IMR-90 (cell line): ENCODE measurements at regions not wholly inside any gene's neighbourhood (a gene's known extent, or its start where the extent isn't known, plus 50 kb on each side); places are given as distances from the start of the nearest gene placed in this dataset.

Source experiments
- ATAC-seq: fragments of 200-7000 bp; cut with Tn5 transposase; 2 replicates; pipeline ENCODE4 v1.9.1; 2020; ENCODE audit warnings: low read depth, mild to moderate bottlenecking, moderate library complexity
- BruUV-seq: library from RNA; stranded (reverse); fragments of 400-500 nt; replicated peaks from 2 replicates; lab custom pipeline; 2021; lab: Mats Ljungman, UMichigan
- CTCF ChIA-PET: fragments of 300-600 bp; formaldehyde crosslinking; extraction: SDS; loops from one replicate; lab custom pipeline; 2021; ENCODE audit warnings: antibody characterized with exemption; lab: Yijun Ruan, JAX
- POLR2A ChIA-PET: fragments of 300-600 bp; sonication (Branson Sonifier 250); formaldehyde crosslinking; loops from one replicate; lab custom pipeline; 2022; ENCODE audit warnings: antibody characterized with exemption; ENCODE audit not compliant: unreplicated experiment; lab: Charles Lee
- DNase-seq: peaks from one replicate; pipeline ENCODE4 v3.0.0; 2013
- H2AFZ ChIP-seq: replicated peaks from 2 replicates; pipeline ENCODE3; 2013; ENCODE audit warnings: low read length, mild to moderate bottlenecking; ENCODE audit not compliant: poor library complexity
- H2AK5ac ChIP-seq: 2 replicates; pipeline ENCODE4 v1.6.1; 2013; ENCODE audit warnings: low read depth, low read length, inconsistent platforms
- H2AK9ac ChIP-seq: replicated peaks from 2 replicates; pipeline ENCODE3; 2013; ENCODE audit warnings: mild to moderate bottlenecking, low read depth, low read length, moderate library complexity; ENCODE audit not compliant: poor library complexity
- H2BK120ac ChIP-seq: 2 replicates; pipeline ENCODE4 v1.6.1; 2013; ENCODE audit warnings: low read depth, low read length, inconsistent platforms
- H2BK15ac ChIP-seq: 3 replicates; pipeline ENCODE4 v1.6.1; 2013; ENCODE audit warnings: low read depth, low read length, inconsistent platforms
- H2BK20ac ChIP-seq: 2 replicates; pipeline ENCODE4 v1.6.1; 2013; ENCODE audit warnings: low read depth, mild to moderate bottlenecking, inconsistent platforms, low read length, moderate library complexity
- H2BK5ac ChIP-seq: 2 replicates; pipeline ENCODE4 v1.6.1; 2013; ENCODE audit warnings: mild to moderate bottlenecking, low read depth, low read length, inconsistent platforms; ENCODE audit not compliant: poor library complexity, severe bottlenecking
- H3K14ac ChIP-seq: replicated peaks from 2 replicates; pipeline ENCODE4 v1.6.1; 2013; ENCODE audit warnings: low read depth, low read length, inconsistent platforms
- H3K18ac ChIP-seq: 2 replicates; pipeline ENCODE4 v1.6.1; 2013; ENCODE audit warnings: low read depth, low read length, control low read depth
- H3K23ac ChIP-seq: 2 replicates; pipeline ENCODE4 v1.6.1; 2013; ENCODE audit warnings: low read depth, low read length, inconsistent platforms
- H3K27ac ChIP-seq: 2 replicates; pipeline ENCODE4 v1.5.1; 2013; ENCODE audit warnings: mild to moderate bottlenecking, control low read depth, low read length; ENCODE audit not compliant: insufficient read depth
- H3K27me3 ChIP-seq: 2 replicates; pipeline ENCODE4 v1.6.1; 2013; ENCODE audit warnings: low read length; ENCODE audit not compliant: control insufficient read depth, insufficient read depth
- H3K36me3 ChIP-seq: 2 replicates; pipeline ENCODE4 v1.6.1; 2013; ENCODE audit warnings: low read length, mixed read lengths; ENCODE audit not compliant: control insufficient read depth, insufficient read depth
- H3K4ac ChIP-seq: 2 replicates; pipeline ENCODE4 v1.6.1; 2013; ENCODE audit warnings: low read depth, low read length, inconsistent platforms
- H3K4me1 ChIP-seq: 2 replicates; pipeline ENCODE4 v1.6.1; 2013; ENCODE audit warnings: low read length, mixed read lengths; ENCODE audit not compliant: control insufficient read depth, insufficient read depth
- H3K4me2 ChIP-seq: 2 replicates; pipeline ENCODE4 v1.6.1; 2013; ENCODE audit warnings: low read depth, mild to moderate bottlenecking, control low read depth, low read length, moderate library complexity
- H3K4me3 ChIP-seq: 2 replicates; pipeline ENCODE4 v1.5.1; 2013; ENCODE audit warnings: low read depth, mild to moderate bottlenecking, control low read depth, low read length, moderate library complexity; ENCODE audit not compliant: insufficient read depth
- H3K56ac ChIP-seq: 2 replicates; pipeline ENCODE4 v1.6.1; 2013; ENCODE audit warnings: low read length, inconsistent platforms; ENCODE audit not compliant: insufficient read depth; ENCODE audit errors: extremely low read depth
- H3K79me1 ChIP-seq, 2 experiments: 2 replicates each; pipeline ENCODE4 v1.6.1; 2013; ENCODE audit warnings: low read length in 2 of 2, inconsistent platforms in 1 of 2, low read depth in 1 of 2
- H3K9ac ChIP-seq: 2 replicates; pipeline ENCODE4 v1.6.1; 2013; ENCODE audit warnings: low read depth, low read length, control low read depth
- H3K9me1 ChIP-seq: 2 replicates; pipeline ENCODE4 v1.6.1; 2013; ENCODE audit warnings: low read length, inconsistent platforms; ENCODE audit not compliant: insufficient read depth
- H3K9me3 ChIP-seq: 2 replicates; pipeline ENCODE4 v1.6.1; 2013; ENCODE audit warnings: low read length; ENCODE audit not compliant: control insufficient read depth, insufficient read depth
- H4K20me1 ChIP-seq: 2 replicates; pipeline ENCODE4 v1.6.1; 2013; ENCODE audit warnings: low read length, inconsistent platforms; ENCODE audit not compliant: insufficient read depth
- H4K5ac ChIP-seq: 2 replicates; pipeline ENCODE4 v1.6.1; 2013; ENCODE audit warnings: mild to moderate bottlenecking, low read depth, low read length, control low read depth
- H4K8ac ChIP-seq, 2 experiments: 2 replicates each; pipeline ENCODE4 v1.6.1; 2013; ENCODE audit warnings: low read depth in 2 of 2, low read length in 2 of 2, control low read depth in 1 of 2, inconsistent platforms in 1 of 2
- H4K91ac ChIP-seq: 2 replicates; pipeline ENCODE4 v1.6.1; 2013; ENCODE audit warnings: low read depth, low read length, inconsistent platforms; ENCODE audit not compliant: insufficient read depth
- BHLHE40 ChIP-seq: fragments of 150-350 bp; IDR thresholded peaks from 2 replicates; pipeline ENCODE4 v1.6.1; 2016; ENCODE audit warnings: mild to moderate bottlenecking, low read depth, low read length
- CEBPB ChIP-seq: IDR thresholded peaks from 2 replicates; pipeline ENCODE4 v1.6.1; 2012; ENCODE audit warnings: low read depth, low read length, improper control_type of control experiment
- CHD1 ChIP-seq: IDR thresholded peaks from 2 replicates; pipeline ENCODE4 v1.6.1; 2012; ENCODE audit warnings: low read depth, low read length, improper control_type of control experiment
- CTCF ChIP-seq: conservative IDR thresholded peaks from 2 replicates; pipeline ENCODE4 v1.5.1; 2012; ENCODE audit warnings: mild to moderate bottlenecking, low read depth, low read length, improper control_type of control experiment
- FOS ChIP-seq: fragments of 150-350 bp; IDR thresholded peaks from 2 replicates; pipeline ENCODE4 v1.6.1; 2016; ENCODE audit warnings: low read depth, low read length
- MAFK ChIP-seq: IDR thresholded peaks from 2 replicates; pipeline ENCODE4 v1.6.1; 2012; ENCODE audit warnings: low read depth, low read length, improper control_type of control experiment
- MAZ ChIP-seq: IDR thresholded peaks from 2 replicates; pipeline ENCODE4 v1.6.1; 2012; ENCODE audit warnings: low read depth, mild to moderate bottlenecking, low read length, improper control_type of control experiment, moderate library complexity, borderline replicate concordance
- MXI1 ChIP-seq: IDR thresholded peaks from 2 replicates; pipeline ENCODE4 v1.6.1; 2012; ENCODE audit warnings: low read depth, mild to moderate bottlenecking, low read length, moderate library complexity, borderline replicate concordance
- NFE2L2 ChIP-seq: fragments of 150-350 bp; IDR thresholded peaks from 2 replicates; pipeline ENCODE4 v1.6.1; 2016; ENCODE audit warnings: low read depth, mild to moderate bottlenecking, low read length
- POLR2A ChIP-seq: IDR thresholded peaks from 2 replicates; pipeline ENCODE4 v1.6.1; 2012; ENCODE audit warnings: mild to moderate bottlenecking, low read depth, low read length
- RAD21 ChIP-seq: IDR thresholded peaks from 2 replicates; pipeline ENCODE4 v1.6.1; 2012; ENCODE audit warnings: low read length, improper control_type of control experiment
- RCOR1 ChIP-seq: IDR thresholded peaks from 2 replicates; pipeline ENCODE4 v1.6.1; 2012; ENCODE audit warnings: mild to moderate bottlenecking, low read length, improper control_type of control experiment; ENCODE audit not compliant: insufficient replicate concordance
- RFX5 ChIP-seq: IDR thresholded peaks from 2 replicates; pipeline ENCODE4 v1.8.0; 2012; ENCODE audit warnings: low read depth, mild to moderate bottlenecking, low read length, moderate library complexity
- SMC3 ChIP-seq: fragments of 150-350 bp; IDR thresholded peaks from 2 replicates; pipeline ENCODE4 v1.6.1; 2016; ENCODE audit warnings: low read depth, mild to moderate bottlenecking, antibody characterized with exemption, low read length, moderate library complexity
- WGBS, 2 experiments: methylation state at CpG; one replicate each; pipeline versions ENCODE4 v1.1.5 to v1.1.7; 2013; ENCODE audit warnings: missing lambda C conversion rate in 2 of 2; ENCODE audit not compliant: insufficient read length in 1 of 2; ENCODE audit errors: extremely low coverage in 2 of 2; 5-methylcytosine and 5-hydroxymethylcytosine counted together
- dilution Hi-C: fragments of 300-500 bp; cut with HindIII; formaldehyde crosslinking; loops from one replicate; pipeline ENCODE4 v1.14.3; 2018; ENCODE audit warnings: low sequenced_read_pairs; ENCODE audit not compliant: unreplicated experiment
- in situ Hi-C: fragments of 300-500 bp; cut with MboI; formaldehyde crosslinking; loops from 3 replicates; pipeline ENCODE4 v1.14.3; 2019; ENCODE audit warnings: low sequenced_read_pairs, inconsistent platforms, mixed read lengths
- intact Hi-C: fragments of 100-400 bp; cut with micrococcal nuclease; formaldehyde crosslinking; loops from 2 replicates; pipeline ENCODE4 v1.10.0; 2022
- TF ChIP-seq, protein P1 (sequence below): fragments of 150-350 bp; IDR thresholded peaks from 2 replicates; pipeline ENCODE4 v1.6.1; 2016; ENCODE audit warnings: low read depth, mild to moderate bottlenecking, low read length, moderate library complexity, borderline replicate concordance
- TF ChIP-seq, protein P2 (sequence below): fragments of 150-350 bp; IDR thresholded peaks from 2 replicates; pipeline ENCODE4 v1.6.1; 2017; ENCODE audit warnings: mild to moderate bottlenecking, antibody characterized with exemption, low read length, low read depth

- POLR2A ChIA-PET = no interaction called here
Observed at GRCh38 chrX:144717682-144718081, 529.6 kb upstream of the SPANXN1 start.

More at GRCh38 chrX:144717682-144718081, 529.6 kb upstream of the SPANXN1 start:
- no peak overlapping the region for H4K8ac ChIP-seq
- no peak overlapping the region for H2BK120ac ChIP-seq
- ATAC-seq (no peak), DNase-seq (no peak)
- no peaks in the 10 kb centered on the region for H3K27me3 ChIP-seq
- H3K23ac ChIP-seq = no peak overlapping the region
- no peak overlapping the region for H2AK9ac ChIP-seq
- no peak overlapping the region for H3K4ac ChIP-seq
- no peak overlapping the region for H2BK5ac ChIP-seq
- H4K20me1 ChIP-seq = no peaks in the 10 kb centered on the region
- no CpG with 5 or more reads among the region's 1 CpG for WGBS, 2 experiments
- CTCF ChIA-PET = no interaction called here
- H3K14ac ChIP-seq = no peak overlapping the region
- H4K5ac ChIP-seq = no peak overlapping the region
- H2AK5ac ChIP-seq = no peak overlapping the region
- no peak overlapping the region for H3K18ac ChIP-seq
- no peak overlapping the region for H3K4me3 ChIP-seq
- dilution Hi-C loops (no loop called here), in situ Hi-C loops (no loop called here), intact Hi-C loops (no loop called here)
- no peaks in the 10 kb centered on the region for H3K9me1 ChIP-seq
- peaks cover 4% of the 10 kb centered on the region; the same call in 1 of the 2 replicates for H3K9me3 ChIP-seq
- H3K27ac ChIP-seq = no peak overlapping the region
- TF ChIP-seq MXI1 = no peak
- no peak for TF ChIP-seq CTCF
- no peak for TF ChIP-seq RAD21
- TF ChIP-seq BHLHE40 = no peak
- TF ChIP-seq, protein P1, sequence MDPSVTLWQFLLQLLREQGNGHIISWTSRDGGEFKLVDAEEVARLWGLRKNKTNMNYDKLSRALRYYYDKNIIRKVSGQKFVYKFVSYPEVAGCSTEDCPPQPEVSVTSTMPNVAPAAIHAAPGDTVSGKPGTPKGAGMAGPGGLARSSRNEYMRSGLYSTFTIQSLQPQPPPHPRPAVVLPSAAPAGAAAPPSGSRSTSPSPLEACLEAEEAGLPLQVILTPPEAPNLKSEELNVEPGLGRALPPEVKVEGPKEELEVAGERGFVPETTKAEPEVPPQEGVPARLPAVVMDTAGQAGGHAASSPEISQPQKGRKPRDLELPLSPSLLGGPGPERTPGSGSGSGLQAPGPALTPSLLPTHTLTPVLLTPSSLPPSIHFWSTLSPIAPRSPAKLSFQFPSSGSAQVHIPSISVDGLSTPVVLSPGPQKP = no peak
- TF ChIP-seq SMC3 = no peak
- no peak for TF ChIP-seq CHD1
- TF ChIP-seq POLR2A = no peak
- TF ChIP-seq MAFK = no peak
- no peak for TF ChIP-seq CEBPB
- TF ChIP-seq RCOR1 = no peak
- TF ChIP-seq MAZ = no peak
- no peak for TF ChIP-seq NFE2L2
- TF ChIP-seq, protein P2, sequence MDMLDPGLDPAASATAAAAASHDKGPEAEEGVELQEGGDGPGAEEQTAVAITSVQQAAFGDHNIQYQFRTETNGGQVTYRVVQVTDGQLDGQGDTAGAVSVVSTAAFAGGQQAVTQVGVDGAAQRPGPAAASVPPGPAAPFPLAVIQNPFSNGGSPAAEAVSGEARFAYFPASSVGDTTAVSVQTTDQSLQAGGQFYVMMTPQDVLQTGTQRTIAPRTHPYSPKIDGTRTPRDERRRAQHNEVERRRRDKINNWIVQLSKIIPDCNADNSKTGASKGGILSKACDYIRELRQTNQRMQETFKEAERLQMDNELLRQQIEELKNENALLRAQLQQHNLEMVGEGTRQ = no peak
- TF ChIP-seq FOS = no peak
- TF ChIP-seq RFX5 = no peak
- no peaks in the 10 kb centered on the region for H3K36me3 ChIP-seq
- no peak overlapping the region for H3K4me2 ChIP-seq
- H4K91ac ChIP-seq = no peak overlapping the region
- no peak overlapping the region for H2BK20ac ChIP-seq
- H2AFZ ChIP-seq = no peak overlapping the region
- no TSS peak for BruUV-seq
- no peaks in the 10 kb centered on the region for H3K79me1 ChIP-seq
- H3K9ac ChIP-seq = no peak overlapping the region
- no peaks in the 10 kb centered on the region for H3K4me1 ChIP-seq
- H2BK15ac ChIP-seq = no peak overlapping the region
- no peak overlapping the region for H3K56ac ChIP-seq
